Heart left ventricle (tissue), 16 donors: ENCODE measurements at regions not wholly inside any gene's neighbourhood (a gene's known extent, or its start where the extent isn't known, plus 50 kb on each side); places are given as distances from the start of the nearest gene placed in this dataset.

Source experiments
- ATAC-seq, 4 donors: fragments of 200-7000 bp; cut with Tn5 transposase; one replicate each; pipeline ENCODE4 v1.9.1; 2020 to 2022; ENCODE audit warnings: moderate library complexity in 4 of 4, mild to moderate bottlenecking in 3 of 4, moderate number of reproducible peaks in 1 of 4
- DNase-seq, 5 donors: peaks; one replicate each; pipeline ENCODE4 v3.0.0-alpha.2; 2020
- H3K27ac ChIP-seq, 12 donors: fragments of 200-600 bp; sonication (generic) in 4 of 12; one replicate each; pipeline versions ENCODE4 v1.5.0 to v1.8.0; 2016 to 2022; ENCODE audit warnings: mild to moderate bottlenecking in 2 of 12
- H3K27me3 ChIP-seq, 9 donors: fragments of 200-600 bp; sonication (generic) in 2 of 9; one replicate each; pipeline versions ENCODE4 v1.5.1 to v1.8.0; 2016 to 2022; ENCODE audit warnings: mild to moderate bottlenecking in 3 of 9
- H3K36me3 ChIP-seq, 9 donors: fragments of 200-600 bp; sonication (generic) in 2 of 9; one replicate each; pipeline versions ENCODE4 v1.5.0 to v1.8.0; 2018 to 2022; ENCODE audit warnings: mild to moderate bottlenecking in 2 of 9
- H3K4me1 ChIP-seq, 12 donors: fragments of 200-600 bp; sonication (generic) in 4 of 12; one replicate each; pipeline versions ENCODE4 v1.5.0 to v1.8.0; 2016 to 2022; ENCODE audit warnings: mild to moderate bottlenecking in 3 of 12
- H3K4me3 ChIP-seq, 12 donors: fragments of 200-600 bp; sonication (generic) in 4 of 12; one replicate each; pipeline versions ENCODE4 v1.5.0 to v1.8.0; 2017 to 2022; ENCODE audit warnings: mild to moderate bottlenecking in 9 of 12, moderate library complexity in 4 of 12
- H3K9me3 ChIP-seq, 12 donors: fragments of 200-600 bp; sonication (generic) in 4 of 12; one replicate each; pipeline versions ENCODE4 v1.5.0 to v1.8.0; 2016 to 2022; ENCODE audit warnings: mild to moderate bottlenecking in 1 of 12
- POLR2A ChIP-seq, 2 donors: fragments of 450-650 bp; IDR thresholded peaks; one replicate each; pipeline ENCODE4 v1.6.1; 2017; ENCODE audit warnings: antibody characterized with exemption in 2 of 2, mild to moderate bottlenecking in 2 of 2, moderate library complexity in 2 of 2
- WGBS, 4 donors: extraction: QIAGEN DNeasy Blood & Tissue Kit in 2 of 4; methylation state at CpG; one replicate each; pipeline versions ENCODE4 v1.1.5 to v1.1.7; 2013 to 2018; 5-methylcytosine and 5-hydroxymethylcytosine counted together
- intact Hi-C, 10 donors: fragments of 100-400 bp; cut with DNase I; formaldehyde crosslinking; loops; one replicate each; pipeline versions ENCODE4 v1.11.1 to v1.14.2; 2022
- TF ChIP-seq, protein P1 (sequence below), 12 donors: fragments of 200-600 bp; sonication (generic) in 4 of 12; IDR thresholded peaks; one replicate each; pipeline versions ENCODE4 v1.5.0 to v1.8.0; 2018 to 2022; ENCODE audit warnings: antibody characterized with exemption in 12 of 12, mild to moderate bottlenecking in 5 of 12
- donor health status: ischemic (EF 13 %, LVEDD 7.1; RV severe dilation, severe dysfunction).
- donor health status: healthy with polysubstance abuse.
- donor health status: DM: no; HTN: yes; CAD: no.
- donor health status: DM: no; HTN: no; CAD: no.
- donor health status: ischemic (EF 25% LVEDD 6.9; RV normal size, moderate dysfunction).
- donor health status: ischemic (EF 25% LVEDD 5.7; RV mildly dilated, moderate dysfunction).
- donor health status: healthy.
- donor health status: DM: yes; HTN: yes; CAD: no.
- donor health status: ischemic (EF 35%, LVEDD 5.7; RV mildly dilated, moderate dysfunction).
- donor health status: nonischemic (EF 11% LVEDD 7.7; RV severe dilation, severe dysfunction).
- donor health status: DM: yes; HTN: yes; CAD: no.
- donor health status: PGD.
- donor health status: ischemic (EF 29% LVEDD 5.4; RV normal size, mild dysfunction).
- donor health status: nonischemic (EF 23%, LVEDD 6.1; RV moderate dilation, normal function).

DNA sequence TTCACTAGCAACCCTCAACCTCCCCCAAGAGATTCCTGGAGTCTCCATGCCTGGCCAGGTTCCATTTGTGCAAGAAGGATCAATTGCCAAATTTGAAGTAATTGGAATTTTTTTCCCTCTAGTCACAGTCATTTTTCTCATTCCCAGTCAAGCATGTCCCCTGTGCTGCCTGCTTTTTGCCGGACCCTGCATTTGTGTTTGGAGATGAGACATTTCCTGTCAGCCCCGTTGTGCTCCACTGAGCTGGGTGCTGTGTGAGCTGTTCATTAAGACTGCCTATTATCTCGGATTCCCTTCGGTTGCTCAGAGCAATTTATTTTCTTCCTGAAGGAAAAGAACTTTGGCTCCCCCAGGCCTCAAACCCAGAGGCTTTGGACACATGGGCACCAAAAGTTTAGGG, 201.0 kb upstream of the NLRP1 start:
- Histone ChIP-seq H3K36me3 (no peaks in the 10 kb centered on the region), H3K9me3 (peaks cover 0 to 23% (median 10%) of the 10 kb centered on the region in 12 donors), H3K4me3 (no peak overlapping the region), H3K27me3 (peaks cover 0 to 33% (median 0%) of the 10 kb centered on the region in 9 donors), H3K4me1 (no peaks in the 10 kb centered on the region), H3K27ac (no peak overlapping the region)
- WGBS, 4 donors = 24 to 45% (median 33%) methylated on average over 4 of the region's 4 CpGs
- no peak for DNase-seq
- intact Hi-C loops = no loop called here
- ATAC-seq = no peak
- TF ChIP-seq, protein P1, sequence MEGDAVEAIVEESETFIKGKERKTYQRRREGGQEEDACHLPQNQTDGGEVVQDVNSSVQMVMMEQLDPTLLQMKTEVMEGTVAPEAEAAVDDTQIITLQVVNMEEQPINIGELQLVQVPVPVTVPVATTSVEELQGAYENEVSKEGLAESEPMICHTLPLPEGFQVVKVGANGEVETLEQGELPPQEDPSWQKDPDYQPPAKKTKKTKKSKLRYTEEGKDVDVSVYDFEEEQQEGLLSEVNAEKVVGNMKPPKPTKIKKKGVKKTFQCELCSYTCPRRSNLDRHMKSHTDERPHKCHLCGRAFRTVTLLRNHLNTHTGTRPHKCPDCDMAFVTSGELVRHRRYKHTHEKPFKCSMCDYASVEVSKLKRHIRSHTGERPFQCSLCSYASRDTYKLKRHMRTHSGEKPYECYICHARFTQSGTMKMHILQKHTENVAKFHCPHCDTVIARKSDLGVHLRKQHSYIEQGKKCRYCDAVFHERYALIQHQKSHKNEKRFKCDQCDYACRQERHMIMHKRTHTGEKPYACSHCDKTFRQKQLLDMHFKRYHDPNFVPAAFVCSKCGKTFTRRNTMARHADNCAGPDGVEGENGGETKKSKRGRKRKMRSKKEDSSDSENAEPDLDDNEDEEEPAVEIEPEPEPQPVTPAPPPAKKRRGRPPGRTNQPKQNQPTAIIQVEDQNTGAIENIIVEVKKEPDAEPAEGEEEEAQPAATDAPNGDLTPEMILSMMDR (IDR thresholded peaks at IDR 0.05) = no peak
- no peak for TF ChIP-seq POLR2A (IDR thresholded peaks at IDR 0.05)

DNA sequence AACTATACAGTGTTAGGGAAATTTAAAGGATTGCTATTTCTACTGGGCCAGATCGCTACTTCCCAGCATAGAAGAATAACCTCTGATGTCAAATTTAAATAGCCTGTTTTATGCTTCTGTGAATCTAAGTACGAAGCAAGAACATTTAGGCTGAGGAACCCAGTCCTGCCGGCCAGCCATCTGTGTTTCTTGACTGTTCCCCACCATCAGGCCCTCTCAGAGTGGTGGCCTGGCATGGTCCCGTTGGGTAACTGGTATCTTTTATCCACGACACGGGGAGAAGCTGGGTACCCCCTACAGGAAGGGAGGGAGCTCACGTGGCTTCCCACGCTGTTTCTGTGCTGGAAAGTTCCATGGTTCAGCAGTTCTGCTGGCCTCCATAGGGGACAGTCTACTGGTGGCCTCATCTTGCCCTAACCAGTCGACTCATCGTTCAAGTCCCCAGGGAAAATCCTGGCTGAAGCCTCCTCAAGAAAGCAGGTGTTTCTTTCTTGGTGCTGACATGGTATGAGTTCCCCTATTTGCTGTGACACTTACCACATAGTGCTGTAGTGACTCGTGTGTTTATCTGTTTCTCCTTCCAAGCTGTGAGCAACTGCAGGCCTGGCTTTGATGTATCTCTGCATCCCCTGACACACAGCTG, 201.7 kb upstream of the NLRP1 start:
- Histone ChIP-seq H3K27me3 (peaks cover 0 to 30% (median 0%) of the 10 kb centered on the region in 9 donors), H3K9me3 (peaks cover 0 to 23% (median 10%) of the 10 kb centered on the region in 12 donors), H3K27ac (no peak overlapping the region), H3K4me1 (no peaks in the 10 kb centered on the region), H3K36me3 (no peaks in the 10 kb centered on the region), H3K4me3 (no peak overlapping the region)
- 47 to 56% (median 52%) methylated on average over 7 to 11 of the region's 11 CpGs for WGBS, 4 donors
- TF ChIP-seq, protein P1 (IDR thresholded peaks at IDR 0.05) = no peak
- TF ChIP-seq POLR2A (IDR thresholded peaks at IDR 0.05) = no peak
- ATAC-seq = no peak
- intact Hi-C loops = no loop called here
- no peak for DNase-seq

DNA sequence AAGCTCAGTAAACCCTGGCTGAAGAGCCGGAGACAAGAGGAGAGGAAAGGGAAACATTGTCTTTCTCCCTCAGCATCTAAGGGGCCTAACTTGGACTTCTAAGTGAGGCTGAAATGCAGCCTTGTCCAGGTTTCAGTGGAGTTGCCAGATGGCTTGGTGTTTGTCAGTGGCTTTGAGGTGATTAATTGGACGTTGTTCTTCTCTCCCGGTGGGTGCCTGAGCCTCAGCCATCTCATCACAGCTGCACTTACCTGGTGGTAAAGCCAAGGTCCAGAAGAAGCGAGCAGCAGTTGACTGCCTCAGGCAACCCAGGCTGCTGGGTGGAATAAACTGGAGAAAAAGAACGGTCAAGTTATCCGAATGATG, 202.2 kb upstream of the NLRP1 start:
- intact Hi-C loops = no loop called here
- Histone ChIP-seq H3K36me3 (no peaks in the 10 kb centered on the region), H3K27me3 (peaks cover 0 to 28% (median 0%) of the 10 kb centered on the region in 9 donors), H3K4me3 (no peak overlapping the region), H3K27ac (no peak overlapping the region), H3K4me1 (no peaks in the 10 kb centered on the region), H3K9me3 (peaks cover 0 to 23% (median 10%) of the 10 kb centered on the region in 12 donors)
- no peak for ATAC-seq
- TF ChIP-seq, protein P1 (IDR thresholded peaks at IDR 0.05) = no peak
- TF ChIP-seq POLR2A (IDR thresholded peaks at IDR 0.05) = no peak
- 63 to 65% (median 64%) methylated on average over 6 of the region's 6 CpGs for WGBS, 4 donors
- no peak for DNase-seq

DNA sequence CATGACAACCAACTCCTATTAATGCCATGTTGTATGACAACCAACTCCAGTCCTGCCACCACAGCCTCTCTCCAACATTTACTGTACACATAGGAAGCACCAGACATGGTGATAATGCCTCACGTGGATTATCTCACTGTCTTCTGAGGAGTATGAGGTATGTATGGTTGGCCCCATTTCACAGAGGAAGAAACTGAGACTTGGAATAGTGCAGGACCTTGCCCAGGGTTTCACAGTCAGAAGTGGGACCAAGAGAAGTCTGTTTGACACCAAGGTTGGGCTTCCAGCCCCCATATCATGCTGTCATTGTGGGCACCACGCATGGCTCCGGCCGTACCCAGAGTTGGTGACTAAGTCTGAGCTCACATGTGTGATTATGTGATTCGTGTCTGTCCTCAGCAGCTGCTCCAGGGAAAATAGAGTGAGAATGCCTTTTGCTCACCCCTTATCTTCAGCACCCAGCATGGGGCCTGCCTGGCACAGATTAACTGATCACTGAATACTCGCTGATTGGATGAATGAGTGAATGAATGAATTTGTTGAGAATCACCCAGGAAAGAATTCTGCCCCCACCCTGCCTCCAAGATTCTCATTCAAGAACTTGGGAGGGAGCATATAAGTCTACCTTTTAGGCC, 204.1 kb upstream of the NLRP1 start:
- Histone ChIP-seq H3K4me1 (no peaks in the 10 kb centered on the region), H3K36me3 (no peaks in the 10 kb centered on the region), H3K9me3 (peaks cover 0 to 27% (median 10%) of the 10 kb centered on the region in 12 donors), H3K27ac (no peak overlapping the region), H3K27me3 (peaks cover 0 to 30% (median 0%) of the 10 kb centered on the region in 9 donors), H3K4me3 (no peak overlapping the region)
- intact Hi-C loops = no loop called here
- ATAC-seq (no peak), DNase-seq (no peak)
- 61 to 82% (median 65%) methylated on average over 6 of the region's 6 CpGs for WGBS, 4 donors
- TF ChIP-seq POLR2A (IDR thresholded peaks at IDR 0.05) = no peak
- TF ChIP-seq, protein P1 (IDR thresholded peaks at IDR 0.05) = no peak
